D341Med (cell line): ENCODE measurements at regions not wholly inside any gene's neighbourhood (a gene's known extent, or its start where the extent isn't known, plus 50 kb on each side); places are given as distances from the start of the nearest gene placed in this dataset.
"Not testable (repeated sequence)": the region's sequence is repeated elsewhere in the genome, so short reads cannot be mapped to it uniquely, and the experiment has no call there.

ENCODE experiments used
- DNase-seq: peaks from one replicate; pipeline ENCODE4 v3.0.0; 2012; ENCODE audit warnings: low spot score

DNA sequence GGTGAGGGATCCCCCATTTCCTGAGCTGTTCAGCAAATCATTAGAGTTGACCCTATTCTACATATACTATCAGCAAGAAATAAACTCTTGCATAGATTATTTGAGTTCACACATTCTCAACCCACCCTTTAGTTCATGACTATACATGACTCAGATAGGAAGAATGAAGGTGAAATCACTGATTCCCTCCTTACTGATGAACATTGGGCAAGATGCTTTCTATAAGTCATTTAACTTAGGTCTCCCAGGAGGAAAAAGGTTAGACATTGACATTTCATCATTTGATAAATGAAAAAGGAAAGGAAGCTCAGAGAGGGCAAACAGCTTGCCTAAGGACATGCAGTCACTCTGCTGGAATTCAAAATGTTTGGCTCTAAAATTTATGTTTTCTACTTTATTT is 408.0 kb downstream of the TMEM182 start:
- no peak for DNase-seq

DNA sequence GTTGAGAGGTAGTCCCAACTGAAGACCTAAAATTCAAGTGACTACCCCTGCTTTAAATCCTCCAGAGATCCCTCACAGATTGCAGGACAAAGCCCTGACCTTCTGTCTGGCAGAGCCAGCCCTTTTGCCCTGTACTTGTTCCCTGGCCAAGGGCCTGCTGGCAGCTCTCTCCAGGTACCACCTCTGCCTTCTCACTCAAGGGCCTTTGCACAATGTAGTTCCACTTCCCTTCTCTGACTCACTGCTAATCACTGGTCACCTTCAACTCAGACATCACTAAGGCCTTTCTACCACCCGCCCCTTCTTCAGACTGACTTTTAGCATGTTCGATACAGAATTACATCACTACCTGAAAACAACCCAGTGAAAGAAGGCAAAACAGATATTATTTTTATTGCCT is 411.0 kb downstream of the TMEM182 start:
- no peak for DNase-seq

DNA sequence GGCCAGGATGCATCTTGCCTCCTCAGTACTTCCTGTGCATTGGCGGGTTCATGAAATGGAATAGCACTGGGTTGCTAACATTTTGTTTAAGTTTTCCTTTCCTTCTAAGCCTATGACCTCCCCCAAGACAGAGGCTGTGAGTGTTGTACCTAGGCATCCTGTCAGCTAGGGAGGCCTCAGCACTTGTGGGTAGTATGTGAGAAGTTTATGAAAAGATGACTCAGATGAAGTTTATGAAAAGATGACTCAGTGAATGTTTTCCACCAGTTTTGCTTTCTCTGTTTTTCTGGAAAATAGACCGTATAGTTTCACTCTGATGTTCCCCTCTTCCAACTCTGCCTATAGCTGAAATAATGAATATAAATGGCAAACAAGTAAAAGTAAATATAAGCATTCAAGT is 412.9 kb downstream of the TMEM182 start:
- DNase-seq = no peak

DNA sequence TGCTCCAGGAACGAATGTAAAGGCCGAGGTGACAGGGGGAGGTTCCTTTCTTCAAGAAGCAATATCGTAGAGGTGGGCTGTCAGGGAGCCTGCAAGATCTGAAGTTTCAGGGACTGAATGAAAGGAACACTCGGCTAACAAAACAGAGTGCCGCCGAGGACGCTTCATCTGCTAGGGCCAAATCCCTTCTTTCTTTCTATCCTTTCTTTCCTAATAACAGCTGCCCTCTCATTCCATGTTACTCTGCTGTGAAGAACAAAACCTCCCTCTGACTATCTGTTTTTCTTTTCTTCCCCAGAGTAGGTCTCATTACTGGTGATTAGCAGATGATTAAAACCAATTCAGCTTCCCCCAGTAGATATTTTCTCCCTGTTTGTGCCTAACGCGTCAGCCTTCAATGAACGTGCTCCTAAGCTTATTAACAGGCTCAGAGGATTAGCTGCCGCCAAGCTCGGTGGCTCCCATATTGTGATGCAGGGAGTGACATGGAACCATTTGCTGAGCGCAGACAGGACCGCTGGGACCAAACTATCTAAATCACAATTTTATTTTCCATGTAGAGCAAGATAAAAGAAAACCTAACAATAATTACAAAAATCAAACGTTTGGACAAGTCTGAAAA is 414.6 kb downstream of the TMEM182 start:
- DNase-seq = peak; percentile 74

DNA sequence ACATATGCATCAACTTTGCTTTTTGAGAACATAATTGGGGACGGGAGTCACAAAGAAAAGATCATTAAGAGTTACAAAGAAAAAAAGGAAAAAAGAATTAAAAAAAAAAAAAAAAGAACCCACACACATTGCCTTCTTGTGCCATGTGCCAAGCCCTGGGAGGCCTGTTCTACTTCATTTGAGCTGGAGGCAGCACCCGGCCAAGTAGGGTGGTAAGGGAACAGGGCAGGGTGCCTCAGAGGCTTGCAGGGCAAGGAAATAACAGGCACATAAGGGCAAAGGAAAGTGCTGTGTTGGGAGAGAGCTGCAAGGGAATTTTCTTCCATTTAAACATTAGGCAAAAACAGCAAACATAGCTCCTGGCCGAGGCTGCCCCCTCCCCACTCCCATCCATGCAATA is 418.0 kb downstream of the TMEM182 start:
- no peak for DNase-seq

DNA sequence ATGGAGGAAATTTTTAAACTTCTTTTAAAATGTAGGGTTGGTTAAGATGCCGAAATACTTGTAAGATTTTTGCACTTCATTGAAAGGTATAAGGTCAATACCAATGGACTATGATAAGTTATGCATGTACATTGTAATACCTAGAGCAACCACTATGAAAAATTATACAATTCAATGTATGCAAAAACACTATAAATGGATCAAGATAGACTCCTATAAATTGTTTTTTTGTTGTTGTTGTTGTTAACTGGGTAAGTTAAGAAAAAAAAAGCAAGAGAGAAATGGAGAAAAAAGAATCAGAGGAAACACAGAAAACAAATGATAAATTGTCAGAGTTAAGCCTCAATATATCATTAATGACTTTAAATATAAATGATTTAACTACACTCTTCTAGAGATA is 421.2 kb downstream of the TMEM182 start:
- no peak for DNase-seq

DNA sequence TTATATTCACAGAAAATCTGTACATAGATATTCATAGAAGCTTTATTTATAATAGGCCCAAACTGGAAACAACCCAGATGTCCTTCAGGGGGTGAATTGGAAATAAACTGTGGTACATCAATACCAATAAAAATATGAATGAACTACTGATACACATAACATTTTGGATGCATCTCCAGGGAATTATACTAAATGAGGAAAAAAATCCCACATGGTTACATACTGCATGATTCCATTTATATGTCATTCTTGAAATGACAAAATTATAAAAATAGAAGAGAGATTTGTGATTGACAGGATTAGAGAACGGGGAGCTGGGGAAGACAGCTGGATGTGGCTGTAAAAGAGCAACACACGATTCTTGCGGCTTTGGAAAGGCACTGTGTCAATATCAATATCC is 435.0 kb downstream of the TMEM182 start:
- no peak for DNase-seq

DNA sequence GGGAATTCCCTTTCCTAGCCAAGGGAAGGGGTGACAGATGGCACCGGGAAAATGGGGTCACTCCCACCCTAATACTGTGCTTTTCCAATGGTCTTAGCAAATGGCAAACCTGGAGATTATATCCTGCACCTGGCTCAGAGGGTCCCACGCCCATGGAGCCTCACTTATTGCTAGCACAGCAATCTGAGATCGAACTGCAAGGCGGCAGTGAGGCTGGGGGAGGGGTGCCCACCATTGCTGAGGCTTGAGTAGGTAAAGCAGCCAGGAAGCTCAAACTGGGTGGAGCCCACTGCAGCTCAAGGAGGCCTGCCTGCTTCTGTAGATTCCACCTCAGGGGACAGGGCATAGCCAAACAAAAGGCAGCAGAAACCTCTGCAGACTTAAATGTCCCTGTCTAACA is 438.9 kb downstream of the TMEM182 start:
- not testable (repeated sequence) for DNase-seq

DNA sequence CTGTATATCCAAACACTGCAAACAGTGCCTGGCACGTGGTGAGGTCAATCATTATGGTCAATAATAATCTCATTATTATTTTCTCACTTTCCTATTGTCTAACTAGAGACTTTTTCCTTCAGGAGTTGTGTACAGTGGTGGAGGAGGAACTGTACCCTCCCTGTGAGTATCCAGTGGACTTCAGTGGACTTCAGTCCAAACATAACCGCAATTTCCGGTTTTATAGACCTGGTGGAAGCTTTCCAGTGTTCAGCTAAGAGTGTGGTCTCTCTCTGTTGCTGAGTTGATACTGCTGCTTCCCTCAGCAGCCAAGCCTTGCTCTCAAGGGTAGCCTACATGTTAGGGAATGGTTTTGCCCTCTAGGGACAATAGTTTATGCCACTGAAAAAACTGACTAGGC is 447.1 kb downstream of the TMEM182 start:
- DNase-seq = no peak

DNA sequence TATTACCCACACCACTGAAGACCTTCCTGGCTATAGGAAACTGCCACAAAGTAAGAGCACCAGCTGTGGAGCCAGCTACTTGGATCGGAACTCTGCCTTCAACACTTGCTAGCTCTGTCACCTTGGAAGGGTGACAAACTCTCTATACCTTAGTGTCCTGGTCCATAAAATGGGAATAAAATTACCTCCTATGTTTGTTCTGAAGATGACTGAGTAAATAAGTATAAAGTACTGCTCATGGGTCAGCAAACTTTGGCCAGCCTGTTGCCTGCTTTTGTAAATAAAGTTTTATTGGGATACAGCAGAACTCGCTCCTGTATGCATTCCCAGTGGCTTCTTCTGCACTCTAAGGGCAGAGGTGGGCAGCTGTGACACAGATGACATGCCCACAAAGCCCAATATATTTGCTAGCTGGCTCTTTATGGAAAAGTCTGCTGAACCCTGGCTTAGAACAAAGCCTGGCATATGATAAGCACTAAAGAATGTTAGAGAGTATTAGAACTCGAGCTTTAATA is 451.3 kb downstream of the TMEM182 start:
- no peak for DNase-seq

DNA sequence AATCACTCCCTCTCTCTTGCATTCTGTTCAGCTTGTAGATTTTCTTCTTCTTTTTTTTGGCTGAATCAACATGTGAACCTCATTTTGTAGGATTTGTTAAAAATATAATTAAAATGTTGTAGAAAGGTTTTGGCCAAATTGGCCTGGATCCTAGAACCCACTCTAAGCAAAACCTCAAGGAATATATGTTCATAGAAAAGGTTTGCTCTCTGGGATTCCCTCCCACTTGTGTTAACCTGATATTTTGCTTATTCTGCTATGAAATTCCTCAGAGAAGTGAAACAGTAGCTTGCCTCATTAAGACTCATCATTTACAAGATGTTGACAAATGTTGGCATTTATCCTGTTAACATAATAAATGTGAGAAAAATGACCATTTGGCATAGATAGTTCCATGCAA is 456.7 kb downstream of the TMEM182 start:
- no peak for DNase-seq

DNA sequence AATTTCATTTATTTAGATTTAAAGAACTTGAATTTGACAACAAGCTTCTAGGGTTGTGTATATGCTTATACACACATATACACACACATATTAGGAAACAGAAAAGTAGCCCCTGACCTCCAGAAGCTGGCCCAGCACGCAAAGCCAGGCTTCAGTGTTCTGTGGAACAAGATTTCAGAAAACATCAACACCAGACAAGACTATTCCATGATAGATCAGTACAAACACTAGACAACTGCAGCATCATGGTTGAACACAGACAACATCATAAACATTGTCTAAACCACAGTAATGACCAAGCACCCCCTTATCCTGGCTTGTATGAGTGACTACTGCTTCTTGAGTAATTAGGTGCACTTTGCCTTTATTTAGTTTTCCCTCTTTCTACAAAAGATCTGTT is 457.6 kb downstream of the TMEM182 start:
- DNase-seq = no peak

DNA sequence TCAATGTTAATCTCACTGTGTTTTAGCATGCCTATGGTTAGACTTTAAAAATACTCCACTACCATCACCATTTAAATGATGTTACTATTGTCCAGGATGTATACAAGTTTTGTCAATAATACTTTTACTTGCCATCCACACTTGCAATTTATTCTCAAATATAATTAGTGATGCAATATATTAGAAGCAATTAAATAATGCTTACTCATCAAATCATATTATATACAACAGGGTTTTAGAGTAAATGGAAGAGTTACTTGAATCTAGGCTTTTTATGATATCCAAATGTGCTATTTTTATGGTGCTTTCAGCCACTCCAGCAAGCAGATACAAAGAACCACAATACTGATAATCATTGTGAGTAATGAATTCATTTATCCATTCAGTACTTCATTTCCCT is 461.1 kb downstream of the TMEM182 start:
- no peak for DNase-seq

DNA sequence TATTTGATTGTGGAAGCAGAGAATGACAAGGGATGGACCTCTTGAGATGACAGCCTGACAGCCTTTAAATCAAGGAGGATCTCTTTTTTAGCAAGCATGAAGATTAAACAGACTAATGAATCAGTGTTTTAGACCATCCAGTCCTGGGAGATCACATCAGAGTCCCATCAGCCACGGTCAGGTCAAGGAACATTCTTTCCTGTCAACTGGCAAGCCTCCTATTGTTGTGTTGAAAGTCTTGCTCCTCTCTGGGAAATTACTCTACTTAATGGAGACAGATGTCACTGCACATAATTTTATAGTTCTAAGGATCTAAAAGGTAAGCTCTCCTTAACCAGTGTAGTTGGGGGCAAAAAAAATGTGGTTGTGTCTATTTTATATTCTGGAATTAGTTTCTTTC is 469.0 kb downstream of the TMEM182 start:
- no peak for DNase-seq

DNA sequence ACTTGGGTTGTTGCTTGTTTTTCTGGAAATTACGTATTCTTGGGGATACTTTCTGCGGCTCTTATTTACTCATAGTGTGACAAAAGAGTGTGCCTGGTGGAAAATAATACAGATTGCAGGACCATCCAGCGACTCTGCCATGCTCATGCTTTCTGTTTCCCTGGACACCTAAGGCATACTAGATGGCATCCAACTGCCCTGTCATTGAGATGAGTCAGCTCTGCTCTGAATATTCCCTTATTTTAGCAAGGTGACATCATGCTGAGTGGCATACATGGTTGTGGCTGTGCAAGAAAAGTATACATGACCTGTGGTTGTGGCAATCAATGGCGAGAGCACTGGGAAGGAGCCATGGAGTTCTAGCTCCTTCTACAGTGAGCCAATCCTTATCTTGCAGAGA is 471.0 kb downstream of the TMEM182 start:
- DNase-seq = no peak

DNA sequence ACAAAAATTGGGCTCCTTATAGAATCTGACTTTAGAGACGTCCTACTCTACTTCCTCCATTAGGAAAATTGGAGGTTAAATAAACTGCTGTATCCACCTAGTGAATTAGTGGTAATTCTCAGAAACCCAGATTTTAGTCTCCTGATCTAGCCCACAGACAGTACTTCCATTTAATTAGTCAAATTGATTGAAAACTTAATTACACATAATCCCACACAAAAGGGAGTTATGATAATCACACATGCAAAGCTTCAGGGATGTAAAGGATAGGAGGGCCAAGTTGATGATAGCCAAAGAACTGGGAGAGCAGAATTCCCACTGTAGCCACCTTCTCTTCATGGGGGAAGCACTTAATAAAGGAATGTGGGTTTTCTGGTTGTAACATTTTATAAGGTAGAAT is 471.9 kb downstream of the TMEM182 start:
- no peak for DNase-seq

DNA sequence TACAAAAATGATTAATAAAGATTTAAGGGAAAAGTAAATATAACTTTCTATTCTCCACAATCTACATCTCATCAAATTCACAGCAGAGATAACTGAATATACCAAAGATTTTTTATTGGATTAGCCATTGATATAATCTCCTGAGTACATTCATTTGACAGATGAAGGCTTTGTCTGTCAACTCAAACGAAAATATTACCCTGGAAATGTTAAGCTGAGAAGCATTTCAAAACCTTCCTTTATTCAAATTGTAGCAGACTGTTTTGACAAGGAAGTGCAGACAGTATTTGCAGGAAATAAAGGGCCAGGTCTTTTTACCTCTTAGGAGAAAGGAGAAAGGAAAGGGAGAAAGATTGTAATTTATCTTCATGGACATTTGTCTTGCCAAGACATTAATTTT is 473.5 kb downstream of the TMEM182 start:
- DNase-seq = no peak

DNA sequence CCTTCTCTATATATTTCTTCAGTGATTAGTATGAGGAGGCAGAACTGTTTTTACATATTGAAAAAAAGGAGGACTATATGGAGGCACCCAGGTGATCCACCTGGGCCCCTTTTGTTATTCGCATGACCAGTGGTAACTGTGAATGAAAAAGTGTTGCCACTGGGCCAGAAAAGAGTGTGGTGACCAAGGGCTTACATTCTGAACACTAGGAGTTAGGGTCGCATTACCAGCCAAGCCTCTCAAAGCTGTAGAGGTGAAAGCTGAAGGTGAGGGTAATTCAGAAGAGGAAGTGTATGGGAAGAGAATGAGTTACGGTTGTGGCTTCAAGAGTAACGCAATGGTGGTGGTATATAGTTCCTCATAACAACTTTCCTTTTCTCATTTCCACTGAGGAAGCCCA is 487.6 kb downstream of the TMEM182 start:
- DNase-seq = no peak

DNA sequence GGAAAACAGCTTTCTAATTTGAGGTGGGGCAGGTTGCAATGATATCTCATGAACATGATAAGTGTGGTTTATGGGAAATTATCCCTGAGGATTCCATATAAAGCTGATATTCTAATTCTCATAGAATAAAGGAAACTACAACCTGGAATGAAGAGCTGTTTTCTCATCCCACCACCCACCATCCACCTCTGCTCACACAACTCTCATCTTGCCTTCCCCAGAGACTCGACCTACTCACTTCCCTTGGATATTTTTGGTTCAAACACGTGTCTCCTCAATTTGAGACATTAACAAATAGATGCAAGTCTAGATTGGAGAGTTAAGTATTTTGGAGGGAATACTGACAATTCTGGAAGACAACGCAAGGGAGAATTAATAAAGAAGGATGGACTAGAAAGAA is 490.9 kb downstream of the TMEM182 start:
- DNase-seq = no peak

DNA sequence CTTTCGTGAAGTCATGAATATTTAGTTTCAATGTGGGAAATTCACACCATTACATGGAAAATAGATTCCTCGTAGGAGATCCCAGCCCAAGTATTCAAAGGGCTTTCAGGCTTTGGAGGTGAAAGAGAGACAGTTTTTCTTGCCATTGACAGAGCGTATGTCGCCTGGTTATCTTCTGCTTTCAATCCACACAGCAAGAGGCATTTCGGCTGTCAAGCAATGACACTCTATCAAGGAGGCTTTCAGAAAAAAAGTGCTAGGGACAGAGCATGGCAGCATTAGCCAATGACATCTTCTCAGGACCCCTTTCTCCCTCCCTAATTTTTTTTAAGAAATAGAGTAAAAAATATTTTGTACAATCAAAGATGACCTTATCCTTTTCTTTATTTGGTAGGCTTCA is 492.8 kb downstream of the TMEM182 start:
- DNase-seq = no peak

DNA sequence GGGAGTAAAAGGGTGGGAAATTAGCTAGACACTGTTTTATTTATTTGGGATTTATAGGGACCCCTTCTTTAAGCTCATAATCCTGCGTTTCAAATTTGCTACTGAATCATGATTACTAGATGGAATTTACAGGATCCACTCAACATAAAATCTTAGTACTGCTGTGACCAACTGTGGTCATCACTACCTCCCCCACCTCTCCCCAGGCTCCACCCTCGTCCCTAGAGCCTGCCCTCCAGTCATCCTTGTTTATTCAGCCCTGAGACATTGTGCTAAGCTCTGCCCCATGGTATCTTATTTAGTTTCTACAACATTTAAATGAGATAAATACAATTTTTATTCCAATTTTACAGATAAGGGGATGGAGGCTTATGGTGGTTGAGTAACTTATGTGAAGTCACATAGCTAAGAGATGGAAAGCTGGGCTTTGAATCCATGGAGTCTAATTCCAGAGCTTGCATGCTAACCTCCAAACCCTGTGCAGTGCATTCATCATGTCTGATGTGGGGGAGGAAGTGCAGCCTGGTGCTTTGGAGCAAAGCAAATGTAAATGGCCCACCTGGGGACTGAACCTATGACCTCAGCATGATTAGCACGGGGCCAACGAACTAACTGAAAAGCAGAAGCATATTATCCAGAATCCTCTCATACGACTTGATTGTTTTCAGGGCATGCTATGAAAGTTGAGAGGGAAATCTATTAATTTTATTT is 502.4 kb downstream of the TMEM182 start:
- no peak for DNase-seq

DNA sequence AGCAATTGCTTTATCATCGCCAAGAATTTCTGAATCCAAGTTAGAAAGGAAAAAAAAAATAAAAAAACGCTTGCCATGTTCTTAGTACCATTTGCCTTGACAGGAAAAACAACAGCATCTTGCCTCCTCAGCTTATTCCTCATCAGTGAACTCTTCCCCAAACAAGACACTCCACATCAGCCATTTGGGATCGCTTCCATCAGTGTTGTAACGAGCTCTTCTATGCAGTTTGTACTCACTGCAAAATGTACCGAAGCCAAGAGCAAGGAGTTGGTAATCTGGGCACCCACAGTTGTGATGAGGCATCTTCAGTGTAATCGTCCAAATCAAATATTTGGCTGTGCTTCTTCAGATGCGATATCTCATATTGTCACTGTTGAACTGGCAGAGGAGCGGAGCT is 503.7 kb downstream of the TMEM182 start:
- DNase-seq = no peak

DNA sequence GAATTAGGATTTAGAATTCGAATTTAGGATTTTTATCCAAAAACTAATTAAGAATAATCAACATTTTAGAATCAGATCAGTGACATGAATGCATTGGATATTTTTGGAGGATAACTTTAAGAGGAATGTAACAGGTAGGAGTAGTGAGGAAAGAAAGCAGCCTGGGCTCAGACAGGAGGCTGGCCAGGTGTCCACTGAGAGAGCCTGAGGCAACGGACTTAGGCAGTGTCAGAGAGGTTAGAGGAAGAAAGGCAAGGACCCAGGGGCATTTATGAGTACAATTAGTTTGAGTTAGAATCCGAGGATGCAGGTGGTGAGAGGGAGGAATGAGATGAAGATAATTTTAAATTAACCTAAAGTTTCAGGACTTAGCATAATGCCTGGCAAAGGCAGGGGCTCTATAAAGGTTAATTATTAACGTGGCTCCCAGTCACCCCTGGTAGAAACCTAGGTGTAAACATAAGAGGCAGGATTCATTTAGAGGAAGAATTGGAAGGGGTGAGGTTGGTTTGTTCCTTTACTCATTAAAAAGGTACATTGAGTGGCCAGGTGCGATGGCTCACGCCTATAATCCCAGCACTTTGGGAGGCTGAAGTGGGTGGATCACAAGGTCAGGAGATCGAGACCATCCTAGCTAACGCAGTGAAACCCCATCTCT is 507.1 kb downstream of the TMEM182 start:
- DNase-seq = no peak

DNA sequence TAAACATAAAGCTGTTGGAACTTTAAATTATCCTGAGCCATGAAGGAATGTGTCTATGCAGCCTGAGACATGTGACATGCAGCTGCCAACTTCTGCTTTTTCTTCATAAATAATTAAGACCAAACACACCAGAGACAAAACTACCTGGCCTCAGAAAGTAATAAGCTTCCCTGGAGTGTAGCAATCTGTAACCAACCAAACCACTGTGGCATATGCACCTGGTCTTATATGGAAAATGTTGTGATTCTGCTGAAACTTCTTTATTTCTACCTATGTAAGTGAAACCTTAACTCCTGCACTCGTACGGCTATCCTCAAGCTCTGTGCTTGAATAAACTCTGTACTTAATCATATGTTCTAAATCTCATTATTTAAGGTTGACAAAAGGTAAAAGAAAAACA is 515.0 kb downstream of the TMEM182 start:
- DNase-seq = no peak
